ENCODE measurements at regions not wholly inside any gene's neighbourhood (a gene's known extent, or its start where the extent isn't known, plus 50 kb on each side); places are given as distances from the start of the nearest gene placed in this dataset.

DNA sequence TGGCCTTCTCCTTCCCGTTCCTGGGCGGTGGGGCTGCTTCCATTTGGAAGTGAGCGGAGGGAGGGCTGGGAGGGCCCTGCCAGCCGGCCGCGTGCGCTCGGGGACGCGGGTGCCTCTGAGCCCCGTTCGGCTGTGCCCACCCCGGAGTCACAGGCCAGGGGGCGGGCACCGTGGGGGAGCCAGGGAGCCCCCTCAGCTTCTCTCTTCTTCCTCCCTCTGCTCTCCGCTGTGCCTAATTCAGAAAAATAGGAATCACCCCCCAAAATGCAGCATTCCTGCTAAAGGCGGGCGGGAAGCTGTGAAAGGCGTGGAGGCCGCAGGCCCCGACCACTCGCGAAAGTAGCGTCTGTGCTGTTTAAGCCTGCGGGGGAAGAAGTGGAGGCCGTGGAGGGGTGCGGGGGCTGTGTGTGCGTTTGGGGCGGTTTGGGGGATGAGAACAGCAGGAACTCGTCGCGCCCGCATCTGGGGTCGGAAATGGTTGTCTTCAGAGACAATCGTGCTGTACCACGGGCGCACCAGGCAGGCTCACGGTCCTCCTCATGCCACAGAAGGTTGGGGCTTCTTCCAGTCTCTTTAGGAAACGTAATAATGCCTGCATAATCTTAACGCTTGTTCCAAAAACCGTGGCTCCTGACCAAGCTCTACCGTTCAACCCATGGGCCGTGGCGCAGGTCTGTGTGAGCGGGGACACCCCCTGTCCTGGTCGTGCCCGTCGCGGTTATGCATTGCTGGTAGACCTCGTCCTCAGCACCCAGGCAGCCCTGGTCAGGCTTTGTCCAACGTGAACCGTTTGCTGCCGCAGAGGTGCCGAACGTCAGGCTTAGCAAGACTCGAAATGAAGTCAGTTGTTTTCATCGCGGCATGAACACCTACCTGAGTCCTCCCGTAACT is 110.4 kb upstream of the SOX1 start:
- ChIA-PET POLR2A (no interaction called here), CTCF (no interaction called here)
- Histone ChIP-seq H3K27me3 (ENCODE audit: control insufficient read depth, insufficient read depth, low read length) (no peaks in the 10 kb centered on the region), H3K4me3 (ENCODE audit: low read depth, low read length) (no peak overlapping the region), H3K27ac (ENCODE audit: low read depth, low read length) (no peak overlapping the region), H3K9me3 (ENCODE audit: control insufficient read depth, insufficient read depth, low read length) (peaks cover 76% of the 10 kb centered on the region)
- TF ChIP-seq, protein P1, sequence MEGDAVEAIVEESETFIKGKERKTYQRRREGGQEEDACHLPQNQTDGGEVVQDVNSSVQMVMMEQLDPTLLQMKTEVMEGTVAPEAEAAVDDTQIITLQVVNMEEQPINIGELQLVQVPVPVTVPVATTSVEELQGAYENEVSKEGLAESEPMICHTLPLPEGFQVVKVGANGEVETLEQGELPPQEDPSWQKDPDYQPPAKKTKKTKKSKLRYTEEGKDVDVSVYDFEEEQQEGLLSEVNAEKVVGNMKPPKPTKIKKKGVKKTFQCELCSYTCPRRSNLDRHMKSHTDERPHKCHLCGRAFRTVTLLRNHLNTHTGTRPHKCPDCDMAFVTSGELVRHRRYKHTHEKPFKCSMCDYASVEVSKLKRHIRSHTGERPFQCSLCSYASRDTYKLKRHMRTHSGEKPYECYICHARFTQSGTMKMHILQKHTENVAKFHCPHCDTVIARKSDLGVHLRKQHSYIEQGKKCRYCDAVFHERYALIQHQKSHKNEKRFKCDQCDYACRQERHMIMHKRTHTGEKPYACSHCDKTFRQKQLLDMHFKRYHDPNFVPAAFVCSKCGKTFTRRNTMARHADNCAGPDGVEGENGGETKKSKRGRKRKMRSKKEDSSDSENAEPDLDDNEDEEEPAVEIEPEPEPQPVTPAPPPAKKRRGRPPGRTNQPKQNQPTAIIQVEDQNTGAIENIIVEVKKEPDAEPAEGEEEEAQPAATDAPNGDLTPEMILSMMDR (IDR thresholded peaks at IDR 0.05; ENCODE audit: low read depth, low read length): no peak
- DNase-seq (ENCODE audit: low read depth, low spot score): no peak

DNA sequence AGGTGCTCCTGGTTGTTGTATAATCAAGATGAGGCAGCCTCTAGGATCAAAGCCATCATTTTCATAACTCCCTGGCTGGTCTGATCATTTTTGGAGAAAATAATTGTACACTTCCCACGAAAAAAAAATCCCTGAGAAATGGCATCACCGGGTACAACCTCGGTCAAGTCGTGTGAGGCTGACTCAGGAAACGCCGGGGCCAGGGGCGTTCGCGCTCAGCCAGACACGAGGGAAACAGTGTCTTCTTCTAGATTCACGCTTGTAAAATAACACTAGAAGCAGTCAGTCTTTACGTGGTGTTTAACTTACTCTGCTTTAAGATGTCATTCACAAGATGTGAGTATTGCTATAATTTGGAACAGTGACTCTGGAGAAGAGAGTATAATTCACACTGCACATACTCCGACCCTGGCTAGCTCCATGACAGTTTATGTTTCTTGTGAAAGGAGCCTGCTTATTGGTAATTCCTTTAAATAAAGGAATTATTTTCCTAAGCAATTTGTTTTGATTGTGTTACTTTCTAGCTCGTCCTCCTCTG is 109.0 kb upstream of the SOX1 start:
- POLR2A ChIA-PET: no interaction called here
- H3K27ac ChIP-seq (ENCODE audit: low read depth, low read length): no peak overlapping the region
- no peak overlapping the region for H3K4me3 ChIP-seq (ENCODE audit: low read depth, low read length)
- TF ChIP-seq, protein P1 (IDR thresholded peaks at IDR 0.05; ENCODE audit: low read depth, low read length): no peak
- no peaks in the 10 kb centered on the region for H3K27me3 ChIP-seq (ENCODE audit: control insufficient read depth, insufficient read depth, low read length)
- DNase-seq (ENCODE audit: low read depth, low spot score): no peak
- CTCF ChIA-PET: no interaction called here
- peaks cover 76% of the 10 kb centered on the region for H3K9me3 ChIP-seq (ENCODE audit: control insufficient read depth, insufficient read depth, low read length)

DNA sequence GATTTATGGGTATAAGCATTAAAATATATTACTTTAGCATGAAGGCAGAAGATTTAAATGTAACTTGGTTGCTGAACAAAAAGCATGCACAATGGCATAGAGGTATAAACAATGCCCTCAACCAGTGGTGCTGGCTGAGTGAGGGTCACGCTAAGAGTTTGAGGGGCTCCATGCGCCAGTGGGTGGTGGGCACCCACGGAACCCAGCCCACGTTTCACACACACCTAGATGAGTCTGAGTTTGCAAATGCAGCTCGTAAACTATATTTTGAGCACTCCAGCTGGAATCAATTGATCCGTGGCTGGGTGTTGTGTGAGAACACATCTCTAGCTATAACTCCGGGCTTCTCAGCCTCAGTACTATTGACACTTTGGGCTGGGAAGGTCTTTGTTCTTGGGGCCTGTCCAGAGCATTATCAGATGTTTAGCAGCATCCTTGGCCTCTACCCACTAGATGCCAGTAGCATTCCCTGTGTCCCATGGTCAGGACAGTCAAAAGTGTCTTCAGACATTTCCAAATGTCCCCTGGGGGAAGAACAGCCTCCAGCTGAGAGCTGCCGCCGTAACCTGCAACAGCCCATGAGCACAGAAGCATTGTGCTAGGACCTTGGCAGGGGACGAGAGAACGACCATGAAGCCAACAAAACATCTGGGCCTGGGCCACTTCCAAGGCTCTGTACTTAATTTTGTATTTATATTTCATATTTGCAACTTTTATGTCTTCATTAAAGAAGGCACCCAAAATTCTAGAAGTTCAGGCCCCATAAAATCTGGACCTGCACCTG is 108.1 kb upstream of the SOX1 start:
- Histone ChIP-seq H3K27me3 (ENCODE audit: control insufficient read depth, insufficient read depth, low read length) (no peaks in the 10 kb centered on the region), H3K9me3 (ENCODE audit: control insufficient read depth, insufficient read depth, low read length) (peaks cover 72% of the 10 kb centered on the region), H3K27ac (ENCODE audit: low read depth, low read length) (no peak overlapping the region), H3K4me3 (ENCODE audit: low read depth, low read length) (no peak overlapping the region)
- TF ChIP-seq, protein P1 (IDR thresholded peaks at IDR 0.05; ENCODE audit: low read depth, low read length): no peak
- DNase-seq (ENCODE audit: low read depth, low spot score): no peak
- ChIA-PET CTCF (no interaction called here), POLR2A (no interaction called here)

DNA sequence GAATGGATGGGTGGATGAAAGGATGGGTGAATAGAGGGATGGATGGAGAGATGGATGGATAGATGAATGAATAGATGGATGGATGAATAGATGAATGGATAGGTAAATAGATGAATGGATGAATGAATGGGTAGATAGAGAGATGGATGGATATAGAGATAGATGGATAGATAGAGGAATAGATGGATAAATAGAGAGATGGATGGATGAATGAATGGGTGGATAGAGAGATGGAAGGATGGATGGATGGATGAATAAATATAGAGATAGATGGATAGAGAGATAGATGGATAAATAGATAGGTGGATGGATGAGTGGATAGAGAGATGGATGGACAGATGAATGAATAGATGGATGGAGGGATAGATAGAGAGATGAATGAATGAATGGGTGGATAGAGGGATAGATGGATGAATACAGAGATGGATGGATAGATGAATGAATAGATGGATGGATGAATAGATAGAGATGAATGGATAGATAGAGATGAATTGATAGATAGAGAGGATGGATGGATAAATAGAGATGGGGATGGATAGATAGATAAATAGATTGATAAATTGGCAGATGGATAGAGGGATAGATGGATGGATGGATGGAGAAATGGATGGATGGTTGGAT is 106.7 kb upstream of the SOX1 start:
- no peak for DNase-seq (ENCODE audit: low read depth, low spot score)
- TF ChIP-seq, protein P1 (IDR thresholded peaks at IDR 0.05; ENCODE audit: low read depth, low read length): no peak
- Histone ChIP-seq H3K9me3 (ENCODE audit: control insufficient read depth, insufficient read depth, low read length) (peaks cover 64% of the 10 kb centered on the region), H3K27ac (ENCODE audit: low read depth, low read length) (no peak overlapping the region), H3K27me3 (ENCODE audit: control insufficient read depth, insufficient read depth, low read length) (no peaks in the 10 kb centered on the region), H3K4me3 (ENCODE audit: low read depth, low read length) (no peak overlapping the region)
- ChIA-PET POLR2A (no interaction called here), CTCF (no interaction called here)
